ENCODE measurements at regions not wholly inside any gene's neighbourhood (a gene's known extent, or its start where the extent isn't known, plus 50 kb on each side); places are given as distances from the start of the nearest gene placed in this dataset.
"Not testable (repeated sequence)": the region's sequence is repeated elsewhere in the genome, so short reads cannot be mapped to it uniquely, and the experiment has no call there.

- POLR2A ChIA-PET (ENCODE audit: partially characterized antibody): no interaction called here
- no peaks in the 10 kb centered on the region for H3K4me1 Mint-ChIP-seq
- peaks cover 0 to 8% of the 10 kb centered on the region in 2 donors for H3K27me3 Mint-ChIP-seq
These were observed 163.3 kb downstream of the OR4M2 start for GRCh38 chr15:22243440-22244130.

DNA sequence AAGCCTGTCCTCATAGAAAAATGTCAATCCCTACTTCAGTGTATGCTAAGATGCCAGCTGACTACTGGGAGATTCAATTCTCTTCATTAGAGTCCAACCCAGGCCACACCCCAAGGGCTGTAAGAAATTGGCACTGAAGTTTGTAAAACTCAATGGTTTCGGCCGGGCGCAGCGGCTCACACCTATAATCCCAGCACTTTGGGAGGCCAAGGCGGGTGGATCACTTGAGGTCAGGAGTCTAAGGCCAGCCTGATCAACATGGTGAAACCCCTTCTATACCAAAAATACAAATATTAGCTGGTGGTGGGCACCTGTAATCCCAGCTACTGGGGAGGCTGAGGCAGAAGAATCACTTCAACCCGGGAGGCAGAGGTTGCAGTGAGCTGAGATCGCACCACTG is 169.2 kb downstream of the OR4M2 start:
- DNase-seq; H3K27me3 Mint-ChIP-seq; H3K27ac Mint-ChIP-seq; H3K4me3 Mint-ChIP-seq; H3K27ac ChIP-seq (ENCODE audit: low read depth, low read length); H3K4me3 ChIP-seq (ENCODE audit: low read length in 2 of 2); H3K9me3 ChIP-seq (ENCODE audit: control insufficient read depth in 1 of 2, low read length in 2 of 2); H3K36me3 Mint-ChIP-seq; H3K36me3 ChIP-seq (ENCODE audit: insufficient read depth, low read length); intact Hi-C loops (cut with micrococcal nuclease); H3K27me3 ChIP-seq (ENCODE audit: insufficient read depth, low read length); H3K9me3 Mint-ChIP-seq; POLR2A ChIA-PET (ENCODE audit: partially characterized antibody): not testable (repeated sequence)
- peaks cover 6 to 22% (median 12%) of the 10 kb centered on the region in 4 donors for H3K4me1 Mint-ChIP-seq
- H3K4me1 ChIP-seq (ENCODE audit: insufficient read depth, low read length): peaks cover 17% of the 10 kb centered on the region
- CTCF ChIA-PET (ENCODE audit: partially characterized antibody): interaction anchor here (1.3 kb wide), 1 partner anchor 26 kb away, joined by 3 read pairs; no protein-coding TSS in a partner anchor

More at GRCh38 chr15:22243440-22244130, 163.3 kb downstream of the OR4M2 start:
- Histone ChIP-seq H3K27ac (ENCODE audit: low read depth, low read length) (no peak overlapping the region), H3K4me1 (ENCODE audit: insufficient read depth, low read length) (no peaks in the 10 kb centered on the region), H3K36me3 (ENCODE audit: insufficient read depth, low read length) (no peaks in the 10 kb centered on the region), H3K27me3 (ENCODE audit: insufficient read depth, low read length) (no peaks in the 10 kb centered on the region), H3K4me3 (ENCODE audit: low read length in 2 of 2) (no peak overlapping the region), H3K9me3 (ENCODE audit: control insufficient read depth in 1 of 2, low read length in 2 of 2) (no peaks in the 10 kb centered on the region)
- CTCF ChIA-PET (ENCODE audit: partially characterized antibody): no interaction called here
- Mint-ChIP-seq H3K9me3 (peaks cover 0 to 2% (median 0%) of the 10 kb centered on the region in 8 donors), H3K27ac (peak overlapping the region in 1 of 7 donors; percentile 56), H3K36me3 (peaks cover 0 to 3% of the 10 kb centered on the region in 2 donors), H3K4me3 (no peak overlapping the region)
- intact Hi-C loops (cut with micrococcal nuclease): no loop called here
- DNase-seq: no peak

- H3K27me3 Mint-ChIP-seq; H3K9me3 ChIP-seq (ENCODE audit: control insufficient read depth in 1 of 2, low read length in 2 of 2); CTCF ChIA-PET (ENCODE audit: partially characterized antibody); H3K27me3 ChIP-seq (ENCODE audit: insufficient read depth, low read length); POLR2A ChIA-PET (ENCODE audit: partially characterized antibody); H3K36me3 ChIP-seq (ENCODE audit: insufficient read depth, low read length); H3K36me3 Mint-ChIP-seq; intact Hi-C loops (cut with micrococcal nuclease); H3K9me3 Mint-ChIP-seq; H3K4me3 ChIP-seq (ENCODE audit: low read length in 2 of 2); H3K4me3 Mint-ChIP-seq; H3K27ac ChIP-seq (ENCODE audit: low read depth, low read length); DNase-seq; H3K27ac Mint-ChIP-seq: not testable (repeated sequence)
- peaks cover 26% of the 10 kb centered on the region for H3K4me1 ChIP-seq (ENCODE audit: insufficient read depth, low read length)
- peaks cover 9 to 30% (median 18%) of the 10 kb centered on the region in 4 donors for H3K4me1 Mint-ChIP-seq
These were observed 170.4 kb downstream of the OR4M2 start for GRCh38 chr15:22250501-22251290.

GRCh38 chr15:22251422-22251821 is 171.1 kb downstream of the OR4M2 start:
- Histone ChIP-seq H3K27me3 (ENCODE audit: insufficient read depth, low read length) (no peaks in the 10 kb centered on the region), H3K4me3 (ENCODE audit: low read length in 2 of 2) (no peak overlapping the region), H3K36me3 (ENCODE audit: insufficient read depth, low read length) (no peaks in the 10 kb centered on the region), H3K9me3 (ENCODE audit: control insufficient read depth in 1 of 2, low read length in 2 of 2) (no peaks in the 10 kb centered on the region), H3K4me1 (ENCODE audit: insufficient read depth, low read length) (peaks cover 26% of the 10 kb centered on the region), H3K27ac (ENCODE audit: low read depth, low read length) (no peak overlapping the region)
- H3K27ac Mint-ChIP-seq: peak overlapping the region in 1 of 7 donors; percentile 0
- intact Hi-C loops (cut with micrococcal nuclease): no loop called here
- CTCF ChIA-PET (ENCODE audit: partially characterized antibody): no interaction called here
- no peak for DNase-seq
- H3K27me3 Mint-ChIP-seq: peaks cover 0 to 2% of the 10 kb centered on the region in 2 donors
- H3K4me3 Mint-ChIP-seq: no peak overlapping the region
- H3K4me1 Mint-ChIP-seq: peaks cover 9 to 30% (median 18%) of the 10 kb centered on the region in 4 donors
- POLR2A ChIA-PET (ENCODE audit: partially characterized antibody): no interaction called here
- H3K9me3 Mint-ChIP-seq: no peaks in the 10 kb centered on the region
- peaks cover 0 to under 1% of the 10 kb centered on the region in 2 donors for H3K36me3 Mint-ChIP-seq

DNA sequence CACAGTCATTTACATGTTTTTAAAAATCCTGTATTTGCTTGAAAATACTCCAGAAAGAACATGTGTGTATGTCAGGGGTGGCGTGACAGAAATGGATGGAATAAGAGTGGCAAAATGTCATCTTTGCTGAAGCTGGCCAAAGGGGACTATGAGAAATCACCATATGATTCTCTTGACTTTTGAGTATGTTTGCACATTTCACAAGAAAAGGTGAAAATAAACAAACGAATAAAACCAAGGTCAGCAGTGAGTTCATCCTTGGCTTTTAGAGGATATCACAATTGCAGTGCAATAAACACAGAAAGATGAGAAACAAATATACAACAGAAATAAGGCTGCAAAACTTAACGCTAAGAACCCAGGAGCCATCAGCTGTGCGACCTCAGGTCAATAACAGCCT is 171.7 kb downstream of the OR4M2 start:
- H3K36me3 ChIP-seq (ENCODE audit: insufficient read depth, low read length); H3K27ac ChIP-seq (ENCODE audit: low read depth, low read length); H3K27me3 Mint-ChIP-seq; H3K36me3 Mint-ChIP-seq; H3K4me3 Mint-ChIP-seq; CTCF ChIA-PET (ENCODE audit: partially characterized antibody); POLR2A ChIA-PET (ENCODE audit: partially characterized antibody); H3K27ac Mint-ChIP-seq; H3K4me3 ChIP-seq (ENCODE audit: low read length in 2 of 2); H3K9me3 Mint-ChIP-seq; H3K9me3 ChIP-seq (ENCODE audit: control insufficient read depth in 1 of 2, low read length in 2 of 2); intact Hi-C loops (cut with micrococcal nuclease); DNase-seq; H3K27me3 ChIP-seq (ENCODE audit: insufficient read depth, low read length): not testable (repeated sequence)
- H3K4me1 ChIP-seq (ENCODE audit: insufficient read depth, low read length): peaks cover 26% of the 10 kb centered on the region
- H3K4me1 Mint-ChIP-seq: peaks cover 9 to 30% (median 18%) of the 10 kb centered on the region in 4 donors

DNA sequence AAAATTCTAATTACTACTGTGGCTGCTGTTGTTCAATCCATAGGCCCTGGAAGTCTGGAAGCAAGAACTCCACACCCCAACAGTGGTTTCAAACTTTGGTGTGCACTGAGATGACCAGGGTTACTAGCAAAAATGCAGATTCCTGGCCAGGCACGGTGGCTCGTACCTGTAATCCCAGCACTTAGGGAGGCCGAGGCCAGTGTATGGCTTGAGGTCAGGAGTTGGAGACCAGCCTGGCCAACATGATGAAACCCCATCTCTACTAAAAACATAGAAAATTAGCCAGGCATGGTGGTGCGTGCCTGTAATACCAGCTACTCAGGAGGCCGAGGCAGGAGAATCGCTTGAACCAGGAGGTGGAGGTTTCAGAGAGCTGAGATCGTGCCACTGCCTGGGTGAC is 172.2 kb downstream of the OR4M2 start:
- H3K4me3 Mint-ChIP-seq; H3K27me3 ChIP-seq (ENCODE audit: insufficient read depth, low read length); H3K4me3 ChIP-seq (ENCODE audit: low read length in 2 of 2); POLR2A ChIA-PET (ENCODE audit: partially characterized antibody); intact Hi-C loops (cut with micrococcal nuclease); H3K27ac Mint-ChIP-seq; DNase-seq; H3K27me3 Mint-ChIP-seq; H3K27ac ChIP-seq (ENCODE audit: low read depth, low read length); H3K9me3 ChIP-seq (ENCODE audit: control insufficient read depth in 1 of 2, low read length in 2 of 2); H3K9me3 Mint-ChIP-seq; H3K36me3 ChIP-seq (ENCODE audit: insufficient read depth, low read length); CTCF ChIA-PET (ENCODE audit: partially characterized antibody); H3K36me3 Mint-ChIP-seq: not testable (repeated sequence)
- peaks cover 9 to 30% (median 18%) of the 10 kb centered on the region in 4 donors for H3K4me1 Mint-ChIP-seq
- H3K4me1 ChIP-seq (ENCODE audit: insufficient read depth, low read length): peaks cover 26% of the 10 kb centered on the region

- H3K27ac ChIP-seq (ENCODE audit: low read depth, low read length); H3K9me3 ChIP-seq (ENCODE audit: control insufficient read depth in 1 of 2, low read length in 2 of 2); DNase-seq; H3K9me3 Mint-ChIP-seq; H3K36me3 Mint-ChIP-seq; H3K36me3 ChIP-seq (ENCODE audit: insufficient read depth, low read length); CTCF ChIA-PET (ENCODE audit: partially characterized antibody); H3K4me3 ChIP-seq (ENCODE audit: low read length in 2 of 2); H3K27me3 Mint-ChIP-seq; H3K27me3 ChIP-seq (ENCODE audit: insufficient read depth, low read length); POLR2A ChIA-PET (ENCODE audit: partially characterized antibody); intact Hi-C loops (cut with micrococcal nuclease); H3K27ac Mint-ChIP-seq: not testable (repeated sequence)
- Mint-ChIP-seq H3K4me1 (peaks cover 9 to 30% (median 18%) of the 10 kb centered on the region in 4 donors), H3K4me3 (peak overlapping the region in 2 of 8 donors; percentile 1 to 20)
- peaks cover 26% of the 10 kb centered on the region for H3K4me1 ChIP-seq (ENCODE audit: insufficient read depth, low read length)
These were observed 172.8 kb downstream of the OR4M2 start for GRCh38 chr15:22253002-22253675.
